ENCODE measurements at regions not wholly inside any gene's neighbourhood (a gene's known extent, or its start where the extent isn't known, plus 50 kb on each side); places are given as distances from the start of the nearest gene placed in this dataset.
"Not testable (repeated sequence)": the region's sequence is repeated elsewhere in the genome, so short reads cannot be mapped to it uniquely, and the experiment has no call there.

GRCh38 chr6:141753180-141753579, 379.5 kb upstream of the GJE1 start:
- no peak for DNase-seq

GRCh38 chr6:141752677-141753076, 380.0 kb upstream of the GJE1 start:
- DNase-seq, result no peak

GRCh38 chr6:141746324-141746723, 386.4 kb upstream of the GJE1 start:
- not testable (repeated sequence) for DNase-seq

- DNase-seq, result no peak
Measured at GRCh38 chr6:141744971-141745370, 387.8 kb upstream of the GJE1 start.

GRCh38 chr6:141744194-141744925, 388.4 kb upstream of the GJE1 start:
- no peak for DNase-seq

GRCh38 chr6:141736104-141736503, 396.6 kb upstream of the GJE1 start:
- DNase-seq, result no peak

- no peak for DNase-seq
Measured at GRCh38 chr6:141735126-141735525, 397.6 kb upstream of the GJE1 start.

- no peak for DNase-seq
Measured at GRCh38 chr6:141734071-141734840, 398.5 kb upstream of the GJE1 start.

- DNase-seq, result no peak
Measured at GRCh38 chr6:141729146-141729545, 403.6 kb upstream of the GJE1 start.

- DNase-seq, result no peak
Measured at GRCh38 chr6:141728330-141728729, 404.4 kb upstream of the GJE1 start.

GRCh38 chr6:141726248-141726647, 406.5 kb upstream of the GJE1 start:
- no peak for DNase-seq

GRCh38 chr6:141724731-141725130, 408.0 kb upstream of the GJE1 start:
- DNase-seq, result no peak

GRCh38 chr6:141719476-141719875, 413.2 kb upstream of the GJE1 start:
- DNase-seq, result no peak

GRCh38 chr6:141705431-141705830, 427.3 kb upstream of the GJE1 start:
- no peak for DNase-seq

- DNase-seq, result no peak
Measured at GRCh38 chr6:141704151-141704550, 428.6 kb upstream of the GJE1 start.

- no peak for DNase-seq
Measured at GRCh38 chr6:141701732-141702131, 431.0 kb upstream of the GJE1 start.

- no peak for DNase-seq
Measured at GRCh38 chr6:141700819-141701218, 431.9 kb upstream of the GJE1 start.

- DNase-seq, result no peak
Measured at GRCh38 chr6:141688916-141689315, 443.8 kb upstream of the GJE1 start.

- DNase-seq, result no peak
Measured at GRCh38 chr6:141685416-141685815, 447.3 kb upstream of the GJE1 start.

GRCh38 chr6:141682391-141682790, 450.3 kb upstream of the GJE1 start:
- no peak for DNase-seq

GRCh38 chr6:141677598-141678211, 455.0 kb upstream of the GJE1 start:
- no peak for DNase-seq

GRCh38 chr6:141675957-141676356, 456.8 kb upstream of the GJE1 start:
- no peak for DNase-seq

- no peak for DNase-seq
Measured at GRCh38 chr6:141669141-141669540, 463.6 kb upstream of the GJE1 start.

All from activated CD8-positive, alpha-beta memory T cell treated with anti-CD3 and anti-CD28 coated beads for 24 hours (primary cell).